ENCODE measurements at regions not wholly inside any gene's neighbourhood (a gene's known extent, or its start where the extent isn't known, plus 50 kb on each side); places are given as distances from the start of the nearest gene placed in this dataset.

DNA sequence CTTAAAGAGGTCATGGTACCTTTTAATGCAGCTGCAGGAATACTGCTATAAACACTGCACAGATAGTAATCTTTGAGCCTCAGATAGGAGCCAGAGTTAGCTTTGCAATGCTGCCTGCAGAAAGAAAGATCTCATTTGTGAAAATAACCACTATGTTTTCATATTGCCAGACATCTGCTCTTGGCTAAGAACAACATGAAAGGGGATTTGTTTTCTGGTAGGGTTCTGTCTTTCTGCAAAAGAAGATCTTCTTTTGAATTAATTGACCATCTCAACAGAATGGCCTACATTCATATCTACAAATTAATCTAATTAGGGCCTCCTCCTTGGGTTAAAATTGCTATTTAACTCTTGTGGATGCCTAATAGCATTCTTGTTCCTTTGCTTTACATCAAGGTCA is 177.6 kb upstream of the DPYD start:
- RAD21 ChIA-PET (ENCODE audit: unreplicated experiment): no interaction called here
- H3K79me2 ChIP-seq (ENCODE audit: control insufficient read depth, insufficient read depth, low read length): no peaks in the 10 kb centered on the region
- intact Hi-C loops (cut with micrococcal nuclease; ENCODE audit: unreplicated experiment): no loop called here

DNA sequence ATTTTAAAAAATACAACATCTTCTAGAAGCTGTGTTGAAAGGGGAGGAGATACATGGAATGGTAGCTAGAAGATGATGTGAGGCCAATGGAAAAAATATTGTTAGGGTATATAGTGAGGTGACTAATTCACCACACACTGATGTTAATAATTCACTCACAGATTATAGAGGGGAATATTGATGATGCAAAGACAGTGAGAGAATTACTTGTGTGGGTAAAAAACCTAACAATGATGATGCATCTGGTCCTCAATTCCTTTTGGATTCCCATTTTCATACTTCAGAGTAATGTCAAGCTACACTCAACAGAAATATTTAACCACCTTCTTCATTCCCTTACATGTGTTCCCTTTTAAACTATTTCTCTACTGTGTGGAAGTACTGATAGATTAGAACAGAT is 169.5 kb upstream of the DPYD start:
- no peak overlapping the region for H3K4me2 ChIP-seq (ENCODE audit: control insufficient read depth, insufficient read depth)
- no peaks in the 10 kb centered on the region for H3K27me3 ChIP-seq (replicated peaks in 1 of 2; ENCODE audit: control insufficient read depth in 2 of 2, insufficient read depth in 2 of 2, low read length in 1 of 2)
- no peak overlapping the region for H3K9ac ChIP-seq (ENCODE audit: control insufficient read depth, insufficient read depth, low read length)
- no peak for ATAC-seq
- ChIA-PET CTCF (interaction anchor here (0.8 kb wide), 1 partner anchor 37 kb away, joined by 3 read pairs; no protein-coding TSS in a partner anchor), SMC1A (ENCODE audit: uncharacterized antibody, unreplicated experiment) (interaction anchor here (0.6 kb wide), 1 partner anchor 949 kb away, joined by 3 read pairs; no protein-coding TSS in a partner anchor), RAD21 (ENCODE audit: unreplicated experiment) (no interaction called here), POLR2A (no interaction called here)
- no peaks in the 10 kb centered on the region for H3K4me1 ChIP-seq (ENCODE audit: control insufficient read depth, insufficient read depth, low read length)
- H4K20me1 ChIP-seq (ENCODE audit: control insufficient read depth, insufficient read depth): no peaks in the 10 kb centered on the region
- H3K36me3 ChIP-seq (ENCODE audit: control insufficient read depth in 2 of 2, insufficient read depth in 2 of 2, low read length in 1 of 2): no peaks in the 10 kb centered on the region
- H3K27ac ChIP-seq (ENCODE audit: control insufficient read depth, insufficient read depth): no peak overlapping the region
- H3K9me3 ChIP-seq (replicated peaks; ENCODE audit: control insufficient read depth, insufficient read depth, low read length): no peaks in the 10 kb centered on the region
- H2AFZ ChIP-seq (ENCODE audit: control insufficient read depth, low read depth, low read length): no peak overlapping the region
- BruUV-seq (replicated peaks): no TSS peak
- FAIRE-seq: no peak
- intact Hi-C loops (cut with micrococcal nuclease; ENCODE audit: unreplicated experiment) (no loop called here), in situ Hi-C loops (cut with MboI) (no loop called here)
- no peak for DNase-seq (ENCODE audit: low read depth, low spot score)
- H3K79me2 ChIP-seq (ENCODE audit: control insufficient read depth, insufficient read depth, low read length): no peaks in the 10 kb centered on the region
- H3K4me3 ChIP-seq: no peak overlapping the region
- TF ChIP-seq STAT3 (IDR thresholded peaks at IDR 0.05; ENCODE audit: low read depth, low read length) (no peak), CREM (IDR thresholded peaks at IDR 0.05; ENCODE audit: low read depth) (no peak), MXI1 (IDR thresholded peaks at IDR 0.05; ENCODE audit: low read depth, low read length) (no peak), SMARCA5 (IDR thresholded peaks at IDR 0.05) (no peak), BHLHE40 (IDR thresholded peaks at IDR 0.05; ENCODE audit: borderline replicate concordance in 1 of 2, low read depth in 2 of 2, low read length in 1 of 2) (no peak), ZSCAN29 (IDR thresholded peaks at IDR 0.05) (no peak)
- TF ChIP-seq, protein P1, sequence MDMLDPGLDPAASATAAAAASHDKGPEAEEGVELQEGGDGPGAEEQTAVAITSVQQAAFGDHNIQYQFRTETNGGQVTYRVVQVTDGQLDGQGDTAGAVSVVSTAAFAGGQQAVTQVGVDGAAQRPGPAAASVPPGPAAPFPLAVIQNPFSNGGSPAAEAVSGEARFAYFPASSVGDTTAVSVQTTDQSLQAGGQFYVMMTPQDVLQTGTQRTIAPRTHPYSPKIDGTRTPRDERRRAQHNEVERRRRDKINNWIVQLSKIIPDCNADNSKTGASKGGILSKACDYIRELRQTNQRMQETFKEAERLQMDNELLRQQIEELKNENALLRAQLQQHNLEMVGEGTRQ (IDR thresholded peaks at IDR 0.05; ENCODE audit: borderline replicate concordance, low read depth, low read length): no peak
- TF ChIP-seq, protein P2, sequence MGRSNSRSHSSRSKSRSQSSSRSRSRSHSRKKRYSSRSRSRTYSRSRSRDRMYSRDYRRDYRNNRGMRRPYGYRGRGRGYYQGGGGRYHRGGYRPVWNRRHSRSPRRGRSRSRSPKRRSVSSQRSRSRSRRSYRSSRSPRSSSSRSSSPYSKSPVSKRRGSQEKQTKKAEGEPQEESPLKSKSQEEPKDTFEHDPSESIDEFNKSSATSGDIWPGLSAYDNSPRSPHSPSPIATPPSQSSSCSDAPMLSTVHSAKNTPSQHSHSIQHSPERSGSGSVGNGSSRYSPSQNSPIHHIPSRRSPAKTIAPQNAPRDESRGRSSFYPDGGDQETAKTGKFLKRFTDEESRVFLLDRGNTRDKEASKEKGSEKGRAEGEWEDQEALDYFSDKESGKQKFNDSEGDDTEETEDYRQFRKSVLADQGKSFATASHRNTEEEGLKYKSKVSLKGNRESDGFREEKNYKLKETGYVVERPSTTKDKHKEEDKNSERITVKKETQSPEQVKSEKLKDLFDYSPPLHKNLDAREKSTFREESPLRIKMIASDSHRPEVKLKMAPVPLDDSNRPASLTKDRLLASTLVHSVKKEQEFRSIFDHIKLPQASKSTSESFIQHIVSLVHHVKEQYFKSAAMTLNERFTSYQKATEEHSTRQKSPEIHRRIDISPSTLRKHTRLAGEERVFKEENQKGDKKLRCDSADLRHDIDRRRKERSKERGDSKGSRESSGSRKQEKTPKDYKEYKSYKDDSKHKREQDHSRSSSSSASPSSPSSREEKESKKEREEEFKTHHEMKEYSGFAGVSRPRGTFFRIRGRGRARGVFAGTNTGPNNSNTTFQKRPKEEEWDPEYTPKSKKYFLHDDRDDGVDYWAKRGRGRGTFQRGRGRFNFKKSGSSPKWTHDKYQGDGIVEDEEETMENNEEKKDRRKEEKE (IDR thresholded peaks at IDR 0.05): no peak

More for the DNA sequence above, 177.6 kb upstream of the DPYD start:
- H2AFZ ChIP-seq (ENCODE audit: control insufficient read depth, low read depth, low read length): no peak overlapping the region
- ChIA-PET CTCF (interaction anchor here (0.6 kb wide), 1 partner anchor 217 kb away, joined by 6 read pairs; no protein-coding TSS in a partner anchor), POLR2A (no interaction called here), SMC1A (ENCODE audit: uncharacterized antibody, unreplicated experiment) (no interaction called here)
- H3K27ac ChIP-seq (ENCODE audit: control insufficient read depth, insufficient read depth): no peak overlapping the region
- ATAC-seq (no peak), DNase-seq (ENCODE audit: low read depth, low spot score) (no peak), FAIRE-seq (no peak)
- H3K9ac ChIP-seq (ENCODE audit: control insufficient read depth, insufficient read depth, low read length): no peak overlapping the region
- in situ Hi-C loops (cut with MboI): no loop called here
- no peaks in the 10 kb centered on the region for H4K20me1 ChIP-seq (ENCODE audit: control insufficient read depth, insufficient read depth)
- no peaks in the 10 kb centered on the region for H3K9me3 ChIP-seq (replicated peaks; ENCODE audit: control insufficient read depth, insufficient read depth, low read length)
- H3K4me3 ChIP-seq: no peak overlapping the region
- no peaks in the 10 kb centered on the region for H3K4me1 ChIP-seq (ENCODE audit: control insufficient read depth, insufficient read depth, low read length)
- no peaks in the 10 kb centered on the region for H3K27me3 ChIP-seq (replicated peaks in 1 of 2; ENCODE audit: control insufficient read depth in 2 of 2, insufficient read depth in 2 of 2, low read length in 1 of 2)
- BruUV-seq (replicated peaks): no TSS peak
- no peak overlapping the region for H3K4me2 ChIP-seq (ENCODE audit: control insufficient read depth, insufficient read depth)
- H3K36me3 ChIP-seq (ENCODE audit: control insufficient read depth in 2 of 2, insufficient read depth in 2 of 2, low read length in 1 of 2): no peaks in the 10 kb centered on the region
- TF ChIP-seq MTA3 (IDR thresholded peaks at IDR 0.05; ENCODE audit: borderline replicate concordance, low read length) (no peak), IKZF1 (conservative IDR thresholded peaks at IDR 0.05) (no peak), CHD4 (IDR thresholded peaks at IDR 0.05) (no peak), SP1 (IDR thresholded peaks at IDR 0.05; ENCODE audit: low read depth, low read length) (no peak), DPF2 (IDR thresholded peaks at IDR 0.05) (no peak), ZNF207 (IDR thresholded peaks at IDR 0.05; ENCODE audit: borderline replicate concordance) (no peak), SUPT20H (IDR thresholded peaks at IDR 0.05; ENCODE audit: borderline replicate concordance, control insufficient read depth, low read depth, low read length) (no peak)
- TF ChIP-seq, protein P3, sequence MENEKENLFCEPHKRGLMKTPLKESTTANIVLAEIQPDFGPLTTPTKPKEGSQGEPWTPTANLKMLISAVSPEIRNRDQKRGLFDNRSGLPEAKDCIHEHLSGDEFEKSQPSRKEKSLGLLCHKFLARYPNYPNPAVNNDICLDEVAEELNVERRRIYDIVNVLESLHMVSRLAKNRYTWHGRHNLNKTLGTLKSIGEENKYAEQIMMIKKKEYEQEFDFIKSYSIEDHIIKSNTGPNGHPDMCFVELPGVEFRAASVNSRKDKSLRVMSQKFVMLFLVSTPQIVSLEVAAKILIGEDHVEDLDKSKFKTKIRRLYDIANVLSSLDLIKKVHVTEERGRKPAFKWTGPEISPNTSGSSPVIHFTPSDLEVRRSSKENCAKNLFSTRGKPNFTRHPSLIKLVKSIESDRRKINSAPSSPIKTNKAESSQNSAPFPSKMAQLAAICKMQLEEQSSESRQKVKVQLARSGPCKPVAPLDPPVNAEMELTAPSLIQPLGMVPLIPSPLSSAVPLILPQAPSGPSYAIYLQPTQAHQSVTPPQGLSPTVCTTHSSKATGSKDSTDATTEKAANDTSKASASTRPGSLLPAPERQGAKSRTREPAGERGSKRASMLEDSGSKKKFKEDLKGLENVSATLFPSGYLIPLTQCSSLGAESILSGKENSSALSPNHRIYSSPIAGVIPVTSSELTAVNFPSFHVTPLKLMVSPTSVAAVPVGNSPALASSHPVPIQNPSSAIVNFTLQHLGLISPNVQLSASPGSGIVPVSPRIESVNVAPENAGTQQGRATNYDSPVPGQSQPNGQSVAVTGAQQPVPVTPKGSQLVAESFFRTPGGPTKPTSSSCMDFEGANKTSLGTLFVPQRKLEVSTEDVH (IDR thresholded peaks at IDR 0.05; ENCODE audit: low read depth, partially characterized antibody): no peak

All from GM12878 (cell line).